Gastroesophageal sphincter (tissue), 3 donors: ENCODE measurements at regions not wholly inside any gene's neighbourhood (a gene's known extent, or its start where the extent isn't known, plus 50 kb on each side); places are given as distances from the start of the nearest gene placed in this dataset.

ENCODE experiments used
- CTCF ChIP-seq, 4 experiments: fragments of 200-600 bp in 2 of 4; fragments of 450-650 bp in 2 of 4; sonication (generic) in 1 of 4; IDR thresholded peaks; one replicate each; pipeline ENCODE4 v1.5.1; 2017 to 2019; ENCODE audit warnings: antibody characterized with exemption in 4 of 4, mild to moderate bottlenecking in 2 of 4, moderate library complexity in 2 of 4
- POLR2AphosphoS5 ChIP-seq: sonication (generic); formaldehyde crosslinking; IDR thresholded peaks from one replicate; pipeline ENCODE4 v1.6.1; 2017; ENCODE audit warnings: antibody characterized with exemption

GRCh38 chr12:75706786-75707605 lies 195.6 kb upstream of the KRR1 start:
- TF ChIP-seq CTCF (IDR thresholded peaks at IDR 0.05): no peak
- TF ChIP-seq POLR2AphosphoS5: no peak
